ENCODE measurements at regions not wholly inside any gene's neighbourhood (a gene's known extent, or its start where the extent isn't known, plus 50 kb on each side); places are given as distances from the start of the nearest gene placed in this dataset.

DNA sequence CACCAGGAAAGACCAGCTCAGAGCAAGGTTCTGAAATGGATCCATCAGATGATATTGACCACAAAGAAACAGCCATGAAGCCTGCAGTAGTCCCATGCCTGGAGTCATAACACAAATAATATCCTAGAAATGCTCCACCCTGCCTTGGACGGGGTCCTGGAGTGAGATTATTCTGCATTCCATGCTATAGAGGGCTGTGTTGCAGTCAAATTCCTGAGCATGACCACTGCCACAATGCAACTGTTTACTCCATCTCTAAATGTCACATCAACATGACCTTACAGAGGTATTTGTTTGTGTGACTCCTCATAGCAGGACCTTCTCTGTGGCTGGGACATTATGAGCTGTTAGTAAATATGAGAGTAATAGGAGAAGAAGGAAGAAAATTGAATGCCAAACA, 257.5 kb upstream of the TCF21 start:
- no peak for DNase-seq (ENCODE audit: low read depth in 2 of 2)

DNA sequence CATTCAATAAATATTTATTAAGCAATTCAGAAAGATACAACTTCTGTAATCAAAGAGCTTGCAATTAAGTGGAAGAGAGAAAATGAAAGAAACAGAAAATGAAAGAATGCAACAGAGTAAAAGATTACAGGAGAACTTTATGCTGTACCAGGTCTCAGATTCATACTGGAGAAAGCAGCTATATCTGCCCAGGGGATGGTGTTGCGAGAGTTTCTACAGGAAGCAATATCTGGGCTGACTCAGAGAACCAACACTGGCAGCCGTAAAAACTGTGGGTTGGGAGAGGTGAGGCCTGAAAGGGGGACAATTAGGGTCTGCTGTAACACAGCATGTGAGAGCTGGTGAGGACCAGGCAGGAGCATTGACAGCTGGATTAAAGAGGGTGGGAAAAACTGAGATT, 256.7 kb upstream of the TCF21 start:
- DNase-seq (ENCODE audit: low read depth in 2 of 2): no peak

GRCh38 chr6:133632906-133633305, 256.0 kb upstream of the TCF21 start:
- no peak for DNase-seq (ENCODE audit: low read depth in 2 of 2)

DNA sequence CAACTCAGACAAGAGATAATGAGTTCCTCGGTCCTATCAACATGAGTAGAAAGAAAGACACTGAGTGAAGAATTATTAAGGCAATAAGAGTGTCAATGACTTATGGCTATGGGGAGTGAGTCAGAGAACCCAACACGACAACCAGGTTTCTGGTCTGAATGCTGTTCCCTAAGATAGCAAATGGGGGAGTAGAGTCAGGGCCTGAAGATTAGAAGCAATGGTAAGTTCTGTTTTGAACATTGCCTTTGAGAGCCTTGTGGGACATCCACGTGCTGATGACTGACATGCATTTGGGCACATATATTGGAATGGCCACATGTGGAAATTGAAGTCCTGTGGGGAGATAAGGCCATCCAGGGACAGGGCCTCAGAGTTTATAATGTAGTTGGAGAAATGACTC, 254.4 kb upstream of the TCF21 start:
- no peak for DNase-seq (ENCODE audit: low read depth in 2 of 2)

DNA sequence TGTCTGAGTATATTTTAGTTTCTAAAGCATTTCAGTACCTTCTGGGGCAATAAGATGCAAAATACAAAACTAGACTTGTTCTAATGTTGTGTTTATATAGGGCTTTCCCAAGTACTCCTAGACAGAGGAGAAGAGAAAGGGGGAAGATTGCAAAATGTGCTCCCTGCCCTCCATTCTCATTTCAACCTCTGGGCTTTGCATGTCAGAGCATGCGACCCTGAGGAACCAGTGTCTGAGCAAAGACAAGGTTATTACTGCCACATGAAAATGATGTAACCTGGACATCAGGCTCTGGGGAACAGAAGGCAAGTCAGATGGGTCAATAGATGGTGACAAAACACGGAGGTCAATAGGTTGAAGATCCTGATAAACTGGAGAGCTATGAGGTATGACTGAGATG, 253.5 kb upstream of the TCF21 start:
- no peak for DNase-seq (ENCODE audit: low read depth in 2 of 2)

- DNase-seq (ENCODE audit: low read depth in 2 of 2): no peak
Measured at GRCh38 chr6:133637436-133637835, 251.5 kb upstream of the TCF21 start.

DNA sequence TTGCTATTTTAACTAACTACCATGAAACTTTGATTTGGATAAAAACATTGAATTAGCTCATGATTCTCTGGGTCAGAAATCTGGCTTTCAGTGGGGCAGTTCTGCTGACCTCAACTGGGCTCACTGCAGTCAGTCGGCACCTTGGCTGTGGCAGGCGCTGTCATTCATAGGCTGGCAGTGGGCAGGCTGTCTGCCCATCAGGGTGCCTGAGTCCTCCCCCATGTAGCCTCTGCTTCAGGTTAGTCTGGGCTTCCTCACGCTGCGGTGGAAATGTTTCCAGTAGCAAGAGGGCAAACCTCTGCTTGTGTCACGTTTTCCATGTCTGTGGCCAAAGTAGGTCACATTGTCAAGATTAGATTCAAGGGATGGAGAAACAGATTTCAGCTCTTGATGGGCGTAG, 251.0 kb upstream of the TCF21 start:
- no peak for DNase-seq (ENCODE audit: low read depth in 2 of 2)

- DNase-seq (ENCODE audit: low read depth in 2 of 2): no peak
Measured at GRCh38 chr6:133641104-133641503, 247.8 kb upstream of the TCF21 start.

- DNase-seq (ENCODE audit: low read depth in 2 of 2): no peak
Measured at GRCh38 chr6:133644548-133644891, 244.4 kb upstream of the TCF21 start.

GRCh38 chr6:133644892-133645619, 243.9 kb upstream of the TCF21 start:
- DNase-seq (ENCODE audit: low read depth in 2 of 2): no peak

DNA sequence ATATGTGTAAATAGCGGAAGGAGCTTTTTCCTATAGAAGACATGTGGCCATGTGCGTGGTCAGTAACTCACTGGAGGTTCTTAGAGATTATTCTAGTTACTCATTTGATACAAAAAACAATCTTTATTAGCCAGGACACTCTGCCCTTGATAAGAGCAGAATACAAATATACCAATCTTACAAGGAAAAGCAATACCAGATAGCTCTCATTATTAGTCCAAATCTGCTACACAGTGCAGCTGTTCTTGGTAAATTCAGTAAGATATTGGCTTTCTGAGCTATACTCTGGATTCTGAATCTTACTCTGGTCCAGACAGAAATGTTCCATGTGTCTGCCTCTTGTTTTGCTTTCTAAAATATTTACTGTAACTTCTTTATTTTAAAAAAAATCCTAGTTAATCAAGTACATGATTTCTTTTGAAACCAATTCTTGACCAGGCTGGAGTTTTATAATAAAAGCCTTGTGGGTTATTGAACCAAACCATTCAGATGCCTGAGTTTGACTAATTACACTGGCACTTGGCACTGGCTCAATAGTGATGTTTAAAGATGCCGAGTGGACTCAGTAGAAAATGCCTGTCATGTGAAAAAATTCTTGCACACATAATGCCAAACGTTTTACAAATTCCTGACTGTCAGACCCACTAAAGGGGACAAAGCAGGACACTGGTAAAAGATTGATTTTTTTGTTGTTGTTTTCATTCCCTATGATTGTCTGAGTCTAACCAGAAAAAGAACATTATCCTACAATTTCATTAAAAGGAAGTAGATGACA, 242.8 kb upstream of the TCF21 start:
- no peak for DNase-seq (ENCODE audit: low read depth in 2 of 2)

GRCh38 chr6:133648581-133648980, 240.3 kb upstream of the TCF21 start:
- DNase-seq (ENCODE audit: low read depth in 2 of 2): no peak

GRCh38 chr6:133671376-133671775, 217.5 kb upstream of the TCF21 start:
- no peak for DNase-seq (ENCODE audit: low read depth in 2 of 2)

GRCh38 chr6:133673056-133673455, 215.9 kb upstream of the TCF21 start:
- DNase-seq (ENCODE audit: low read depth in 2 of 2): no peak

GRCh38 chr6:133674661-133675060, 214.3 kb upstream of the TCF21 start:
- no peak for DNase-seq (ENCODE audit: low read depth in 2 of 2)

GRCh38 chr6:133680994-133681393, 207.9 kb upstream of the TCF21 start:
- DNase-seq (ENCODE audit: low read depth in 2 of 2): no peak

DNA sequence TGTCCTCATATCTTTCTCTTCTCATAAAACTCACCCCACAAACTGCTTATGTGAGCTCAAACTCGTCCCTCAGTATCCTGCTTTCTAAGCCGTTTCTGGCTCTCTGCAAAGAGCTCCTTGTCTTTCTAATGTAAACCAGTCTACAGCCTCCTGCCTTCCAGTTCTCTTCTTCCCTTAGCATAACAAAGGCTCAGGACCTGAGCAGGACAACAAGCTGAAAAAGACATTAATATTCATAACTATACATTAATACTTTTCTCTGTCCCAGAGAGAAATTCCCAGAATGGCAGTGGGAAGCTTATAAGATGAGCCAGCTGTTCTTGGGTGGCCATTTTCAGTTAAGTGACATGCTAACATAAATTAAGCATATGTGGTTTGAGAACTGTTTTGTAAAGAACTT, 207.0 kb upstream of the TCF21 start:
- no peak for DNase-seq (ENCODE audit: low read depth in 2 of 2)

GRCh38 chr6:133682506-133683307, 206.2 kb upstream of the TCF21 start:
- no peak for DNase-seq (ENCODE audit: low read depth in 2 of 2)

GRCh38 chr6:133683308-133683580, 205.7 kb upstream of the TCF21 start:
- DNase-seq (ENCODE audit: low read depth in 2 of 2): no peak

DNA sequence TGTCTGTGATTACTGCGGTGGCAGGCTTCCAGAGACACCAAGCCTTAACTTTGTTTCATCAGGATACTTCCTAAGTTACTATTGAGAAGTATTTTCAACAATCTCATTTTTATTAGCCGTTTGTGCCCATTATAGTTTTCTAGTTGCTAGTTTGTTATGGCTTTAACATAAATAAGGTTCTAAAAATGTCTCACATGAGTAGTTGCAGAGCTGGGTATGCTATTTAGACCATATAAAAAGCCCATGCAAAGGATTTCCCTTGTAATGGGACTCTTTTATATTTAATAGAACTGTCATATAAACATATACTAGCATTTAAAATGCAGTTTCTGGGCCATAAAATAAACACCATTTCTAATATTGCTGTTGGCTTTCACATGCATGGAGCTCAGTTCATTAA, 205.3 kb upstream of the TCF21 start:
- DNase-seq (ENCODE audit: low read depth in 2 of 2): no peak

DNA sequence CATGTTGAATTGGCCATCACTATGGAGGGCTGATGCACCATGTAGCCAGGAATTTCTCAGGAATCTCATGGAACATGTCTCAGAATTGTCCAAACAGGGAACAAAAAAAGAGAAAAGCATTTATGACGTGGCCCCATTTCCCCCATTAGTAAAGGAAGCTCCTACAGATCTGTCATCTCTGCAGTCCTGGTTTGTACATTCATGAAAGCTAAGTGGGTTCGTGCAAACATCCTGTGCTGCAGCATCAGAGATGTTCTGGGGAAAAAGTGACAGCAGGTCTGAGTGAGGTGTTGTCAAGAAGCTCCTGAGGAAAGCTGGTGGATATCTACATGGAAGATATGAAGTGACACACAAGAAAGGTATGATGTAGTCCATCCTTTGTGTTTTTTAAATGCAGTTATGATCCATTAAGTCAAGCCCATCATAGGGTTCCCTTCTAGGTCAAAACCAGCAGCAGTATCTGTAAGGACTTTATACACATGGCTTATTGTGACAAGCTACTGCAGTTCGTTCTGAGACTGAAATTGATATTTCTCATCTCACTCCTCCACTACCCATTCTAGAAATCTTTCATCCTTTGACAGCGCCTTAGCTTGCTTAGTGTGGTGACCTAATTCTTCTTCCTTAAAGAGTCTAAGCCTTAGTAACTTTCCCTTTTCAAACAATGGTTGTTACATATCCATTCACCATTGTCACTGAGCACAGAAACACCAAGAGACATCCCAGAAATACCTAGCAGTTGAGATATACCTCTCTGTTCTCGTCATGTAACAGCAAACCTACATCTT, 200.0 kb upstream of the TCF21 start:
- no peak for DNase-seq (ENCODE audit: low read depth in 2 of 2)

- DNase-seq (ENCODE audit: low read depth in 2 of 2): no peak
Measured at GRCh38 chr6:133689863-133690262, 199.1 kb upstream of the TCF21 start.
